Activated T-helper 1 cell treated with anti-CD3 and anti-CD28 coated beads, Interleukin-12 subunit alpha, Interleukin-12 subunit beta, Interleukin-2, Interleukin-4 antibody, amounts not matched to agents 30 ng/mL and 10 ng/mL and 1 ng/mL, durations not matched to agents 14 hours and 24 hours and 36 hours (primary cell): ENCODE measurements at regions not wholly inside any gene's neighbourhood (a gene's known extent, or its start where the extent isn't known, plus 50 kb on each side); places are given as distances from the start of the nearest gene placed in this dataset.
"Not testable (repeated sequence)": the region's sequence is repeated elsewhere in the genome, so short reads cannot be mapped to it uniquely, and the experiment has no call there.

Experiments
- DNase-seq: peaks from one replicate; pipeline ENCODE4 v3.0.0; 2021; ENCODE audit warnings: low spot score
- H3K27ac Mint-ChIP-seq: one replicate; pipeline ENCODE4 v1.8.0; 2021; ENCODE audit warnings: mild to moderate bottlenecking, mixed read lengths
- H3K27me3 Mint-ChIP-seq: one replicate; pipeline ENCODE4 v1.8.0; 2022; ENCODE audit warnings: mild to moderate bottlenecking, moderate library complexity, mixed read lengths; ENCODE audit not compliant: insufficient read depth
- H3K36me3 Mint-ChIP-seq: one replicate; pipeline ENCODE4 v1.8.0; 2021; ENCODE audit warnings: low read depth, mixed read lengths
- H3K4me1 Mint-ChIP-seq: one replicate; pipeline ENCODE4 v1.8.0; 2021; ENCODE audit warnings: low read depth, mixed read lengths
- H3K4me3 Mint-ChIP-seq: one replicate; pipeline ENCODE4 v1.8.0; 2021; ENCODE audit warnings: mild to moderate bottlenecking, moderate library complexity, mixed read lengths
- H3K9me3 Mint-ChIP-seq: one replicate; pipeline ENCODE4 v1.8.0; 2021; ENCODE audit warnings: mixed read lengths
- intact Hi-C: fragments of 100-400 bp; cut with micrococcal nuclease; formaldehyde crosslinking; loops from one replicate; pipeline ENCODE4 v1.15.1; 2024

DNA sequence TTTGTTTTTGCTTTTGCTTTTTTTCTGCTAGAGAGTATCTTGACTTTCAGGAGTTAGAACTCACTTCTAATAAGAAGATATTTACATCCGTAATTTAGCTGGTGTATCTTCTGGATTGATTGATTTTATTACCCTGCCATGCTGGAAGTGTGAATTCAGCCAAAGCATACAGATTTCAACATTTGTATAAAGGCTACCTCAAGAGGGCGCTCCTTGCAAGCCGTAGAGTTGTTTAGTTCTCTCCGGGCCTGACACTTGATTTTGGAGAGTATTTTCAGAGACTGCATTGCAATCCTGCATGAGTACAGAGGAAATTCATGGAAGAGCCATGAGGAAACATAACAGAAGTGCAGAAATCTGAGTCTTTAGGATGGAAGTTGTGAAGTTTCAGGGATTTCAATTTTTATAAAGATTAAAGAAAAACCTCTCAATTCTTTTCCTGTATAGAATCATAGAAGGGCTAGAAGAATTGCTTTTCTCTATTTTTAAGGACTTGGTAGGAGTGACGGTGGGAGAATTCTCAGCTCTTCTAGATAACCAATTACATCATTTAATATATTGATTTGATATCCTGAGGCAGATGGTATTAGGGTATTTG lies 66.7 kb upstream of the TIAM2 start:
- Mint-ChIP-seq H3K36me3 (no peaks in the 10 kb centered on the region), H3K27me3 (no peaks in the 10 kb centered on the region), H3K4me1 (peaks cover 21% of the 10 kb centered on the region), H3K4me3 (no peak overlapping the region), H3K27ac (peak overlapping the region; percentile 12), H3K9me3 (no peaks in the 10 kb centered on the region)
- intact Hi-C loops, result loop anchor here (1.0 to 2.0 kb wide), 11 partner anchors 60 to 602 kb away; partner anchors contain the start of gene TFB1M
- DNase-seq, result peak; percentile 52

GRCh38 chr6:154930451-154930851 lies 64.7 kb upstream of the TIAM2 start:
- Mint-ChIP-seq H3K9me3 (no peaks in the 10 kb centered on the region), H3K4me1 (peaks cover 21% of the 10 kb centered on the region), H3K27me3 (no peaks in the 10 kb centered on the region), H3K36me3 (no peaks in the 10 kb centered on the region), H3K4me3 (no peak overlapping the region), H3K27ac (no peak overlapping the region)
- DNase-seq, result no peak
- intact Hi-C loops, result no loop called here

DNA sequence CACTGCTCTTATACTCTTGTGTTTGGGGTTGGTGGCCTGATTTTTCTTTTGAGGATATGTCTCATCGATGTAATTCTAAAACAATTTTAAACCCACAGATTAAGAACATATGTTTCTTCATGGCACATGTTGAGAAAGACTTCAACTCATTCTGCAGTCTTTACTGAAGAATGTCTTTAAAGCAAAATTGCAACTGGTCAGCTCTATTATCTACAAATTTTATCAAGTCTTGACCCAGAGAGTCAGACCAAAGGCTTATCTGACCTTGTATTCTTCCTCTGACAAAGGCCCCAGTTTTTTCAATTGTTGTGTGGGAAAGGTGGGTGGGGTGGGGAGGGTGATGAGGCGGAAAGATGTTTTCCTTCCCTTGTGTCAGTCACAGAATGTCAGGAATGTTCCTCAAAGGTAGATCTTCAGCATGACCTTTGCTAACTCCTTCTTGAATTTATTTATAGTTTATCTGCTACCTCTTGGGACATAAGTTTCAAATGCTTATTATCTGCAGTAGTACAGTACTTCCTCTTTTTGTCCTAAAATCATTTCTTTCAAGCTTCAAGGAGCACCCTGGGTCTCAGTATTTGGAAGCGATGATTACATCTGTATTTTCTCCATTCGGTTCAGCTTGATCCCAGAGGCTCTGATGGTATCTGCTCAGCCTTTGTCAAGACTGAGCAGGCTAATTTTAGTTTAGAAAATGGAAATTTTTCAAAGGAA lies 63.2 kb upstream of the TIAM2 start:
- intact Hi-C loops, result no loop called here
- Mint-ChIP-seq H3K4me1 (peaks cover 21% of the 10 kb centered on the region), H3K27me3 (no peaks in the 10 kb centered on the region), H3K36me3 (no peaks in the 10 kb centered on the region), H3K4me3 (no peak overlapping the region), H3K27ac (no peak overlapping the region), H3K9me3 (no peaks in the 10 kb centered on the region)
- DNase-seq, result no peak

- Mint-ChIP-seq H3K4me1 (peaks cover 21% of the 10 kb centered on the region), H3K36me3 (no peaks in the 10 kb centered on the region), H3K4me3 (no peak overlapping the region), H3K27me3 (no peaks in the 10 kb centered on the region), H3K27ac (no peak overlapping the region), H3K9me3 (no peaks in the 10 kb centered on the region)
- no peak for DNase-seq
- intact Hi-C loops, result no loop called here
Measured at GRCh38 chr6:154932515-154933027, 62.5 kb upstream of the TIAM2 start.

GRCh38 chr6:154933181-154933827 lies 61.8 kb upstream of the TIAM2 start:
- Mint-ChIP-seq H3K4me3 (no peak overlapping the region), H3K27me3 (no peaks in the 10 kb centered on the region), H3K4me1 (peaks cover 19% of the 10 kb centered on the region), H3K36me3 (no peaks in the 10 kb centered on the region), H3K9me3 (no peaks in the 10 kb centered on the region), H3K27ac (no peak overlapping the region)
- intact Hi-C loops, result no loop called here
- no peak for DNase-seq

GRCh38 chr6:154937306-154938220 lies 57.6 kb upstream of the TIAM2 start:
- H3K9me3 Mint-ChIP-seq, result peaks cover 5% of the 10 kb centered on the region
- no peak for DNase-seq
- no peak overlapping the region for H3K4me3 Mint-ChIP-seq
- H3K27me3 Mint-ChIP-seq, result no peaks in the 10 kb centered on the region
- H3K36me3 Mint-ChIP-seq, result peaks cover 3% of the 10 kb centered on the region
- intact Hi-C loops, result no loop called here
- no peak overlapping the region for H3K27ac Mint-ChIP-seq
- peaks cover 11% of the 10 kb centered on the region for H3K4me1 Mint-ChIP-seq

DNA sequence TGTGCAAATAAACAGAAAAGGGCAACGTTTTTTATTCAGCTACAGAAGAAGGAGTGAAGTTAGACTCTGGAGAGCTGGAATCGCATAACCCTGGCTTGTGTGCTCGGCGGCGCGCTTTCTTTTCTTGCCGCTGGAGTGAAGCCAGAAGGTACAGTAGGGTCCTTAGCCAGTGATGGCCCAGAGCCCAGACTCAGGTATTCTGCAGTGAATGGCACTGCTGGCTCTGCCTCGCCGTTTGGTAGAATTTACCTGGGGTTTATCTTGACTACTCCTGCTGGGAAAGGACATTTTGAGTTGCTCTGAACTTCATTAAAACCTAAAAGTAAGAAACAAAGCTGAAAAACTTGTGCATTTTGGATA lies 56.9 kb upstream of the TIAM2 start:
- H3K27ac Mint-ChIP-seq, result no peak overlapping the region
- H3K36me3 Mint-ChIP-seq, result peaks cover 3% of the 10 kb centered on the region
- intact Hi-C loops, result no loop called here

DNA sequence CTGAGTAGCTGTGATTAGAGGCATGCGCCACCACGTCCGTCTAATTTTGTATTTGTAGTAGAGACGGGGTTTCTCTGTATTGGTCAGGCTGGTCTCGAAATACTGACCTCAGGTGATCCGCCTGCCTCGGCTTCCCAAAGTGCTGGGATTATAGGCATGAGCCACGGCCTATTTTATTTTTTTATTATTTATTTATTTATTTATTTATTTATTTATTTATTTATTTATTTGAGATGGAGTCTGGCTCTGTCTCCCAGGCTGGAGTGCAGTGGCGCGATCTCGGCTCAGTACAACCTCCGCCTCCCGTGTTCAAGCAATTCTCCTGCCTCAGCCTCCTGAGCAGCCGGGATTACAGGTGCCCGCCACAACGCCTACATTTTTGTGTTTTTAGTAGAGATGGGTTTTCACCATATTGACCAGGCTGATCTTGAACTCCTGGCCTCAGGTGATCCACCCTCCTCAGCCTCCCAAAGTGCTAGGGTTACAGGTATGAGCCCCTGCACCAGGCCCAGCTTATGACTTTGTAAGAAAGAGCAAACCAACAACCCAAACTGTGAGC lies 56.3 kb upstream of the TIAM2 start:
- H3K27me3 Mint-ChIP-seq, DNase-seq, H3K27ac Mint-ChIP-seq, intact Hi-C loops, H3K4me1 Mint-ChIP-seq, H3K36me3 Mint-ChIP-seq, H3K4me3 Mint-ChIP-seq, H3K9me3 Mint-ChIP-seq: not testable (repeated sequence)

More for the DNA sequence above, 56.9 kb upstream of the TIAM2 start:
- Mint-ChIP-seq H3K9me3 (peaks cover 5% of the 10 kb centered on the region), H3K27me3 (no peaks in the 10 kb centered on the region), H3K4me3 (no peak overlapping the region), H3K4me1 (peaks cover 6% of the 10 kb centered on the region)
- no peak for DNase-seq

- no peaks in the 10 kb centered on the region for H3K27me3 Mint-ChIP-seq
- peaks cover 5% of the 10 kb centered on the region for H3K36me3 Mint-ChIP-seq
- H3K4me1 Mint-ChIP-seq, result peaks cover 6% of the 10 kb centered on the region
- no peak for DNase-seq
- H3K4me3 Mint-ChIP-seq, result no peak overlapping the region
- intact Hi-C loops, result no loop called here
- peaks cover 5% of the 10 kb centered on the region for H3K9me3 Mint-ChIP-seq
- H3K27ac Mint-ChIP-seq, result no peak overlapping the region
Measured at GRCh38 chr6:154942770-154943169, 52.3 kb upstream of the TIAM2 start.

- Mint-ChIP-seq H3K36me3 (peaks cover 12% of the 10 kb centered on the region), H3K4me1 (peaks cover 6% of the 10 kb centered on the region), H3K9me3 (peaks cover 20% of the 10 kb centered on the region), H3K27me3 (no peaks in the 10 kb centered on the region), H3K4me3 (no peak overlapping the region), H3K27ac (no peak overlapping the region)
- no peak for DNase-seq
- intact Hi-C loops, result no loop called here
Measured at GRCh38 chr6:154945271-154945890, 49.7 kb upstream of the TIAM2 start.
